ENCODE measurements at regions not wholly inside any gene's neighbourhood (a gene's known extent, or its start where the extent isn't known, plus 50 kb on each side); places are given as distances from the start of the nearest gene placed in this dataset.

- Histone ChIP-seq H3K4me1 (ENCODE audit: control insufficient read depth, insufficient read depth, low read length, poor library complexity, severe bottlenecking) (no peaks in the 10 kb centered on the region), H3K36me3 (ENCODE audit: control insufficient read depth, insufficient read depth, low read length) (no peaks in the 10 kb centered on the region), H3K4me3 (ENCODE audit: extremely low read depth, insufficient read depth, low read length, poor library complexity, severe bottlenecking) (no peak overlapping the region), H3K27ac (ENCODE audit: low read depth, low read length, severe bottlenecking) (no peak overlapping the region), H3K9me3 (ENCODE audit: control insufficient read depth, low read length) (peaks cover 5% of the 10 kb centered on the region)
- 91% methylated on average over 2 to 4 of the region's 4 CpGs for WGBS, 2 experiments (ENCODE audit: insufficient coverage in 2 of 2)
Observed at GRCh38 chr18:29681578-29681977, 1361.0 kb downstream of the DSC3 start.

- no peak overlapping the region for H3K27ac ChIP-seq (ENCODE audit: low read depth, low read length, severe bottlenecking)
- H3K36me3 ChIP-seq (ENCODE audit: control insufficient read depth, insufficient read depth, low read length), result no peaks in the 10 kb centered on the region
- no peaks in the 10 kb centered on the region for H3K4me1 ChIP-seq (ENCODE audit: control insufficient read depth, insufficient read depth, low read length, poor library complexity, severe bottlenecking)
- no CpG with 5 or more reads among the region's 4 CpGs for WGBS, 2 experiments (ENCODE audit: insufficient coverage in 2 of 2)
- H3K9me3 ChIP-seq (ENCODE audit: control insufficient read depth, low read length), result no peaks in the 10 kb centered on the region
- H3K4me3 ChIP-seq (ENCODE audit: extremely low read depth, insufficient read depth, low read length, poor library complexity, severe bottlenecking), result no peak overlapping the region
Observed at GRCh38 chr18:29664278-29665036, 1378.1 kb downstream of the DSC3 start.

- Histone ChIP-seq H3K27ac (ENCODE audit: low read depth, low read length, severe bottlenecking) (no peak overlapping the region), H3K9me3 (ENCODE audit: control insufficient read depth, low read length) (no peaks in the 10 kb centered on the region), H3K36me3 (ENCODE audit: control insufficient read depth, insufficient read depth, low read length) (no peaks in the 10 kb centered on the region), H3K4me3 (ENCODE audit: extremely low read depth, insufficient read depth, low read length, poor library complexity, severe bottlenecking) (no peak overlapping the region), H3K4me1 (ENCODE audit: control insufficient read depth, insufficient read depth, low read length, poor library complexity, severe bottlenecking) (no peaks in the 10 kb centered on the region)
- 90 to 100% methylated on average over 1 to 2 of the region's 3 CpGs for WGBS, 2 experiments (ENCODE audit: insufficient coverage in 2 of 2)
Observed at GRCh38 chr18:29661924-29662323, 1380.6 kb downstream of the DSC3 start.

- Histone ChIP-seq H3K36me3 (ENCODE audit: control insufficient read depth, insufficient read depth, low read length) (no peaks in the 10 kb centered on the region), H3K27ac (ENCODE audit: low read depth, low read length, severe bottlenecking) (no peak overlapping the region), H3K4me1 (ENCODE audit: control insufficient read depth, insufficient read depth, low read length, poor library complexity, severe bottlenecking) (no peaks in the 10 kb centered on the region), H3K9me3 (ENCODE audit: control insufficient read depth, low read length) (no peaks in the 10 kb centered on the region), H3K4me3 (ENCODE audit: extremely low read depth, insufficient read depth, low read length, poor library complexity, severe bottlenecking) (no peak overlapping the region)
- no CpG with 5 or more reads among the region's 1 CpG for WGBS, 2 experiments (ENCODE audit: insufficient coverage in 2 of 2)
Observed at GRCh38 chr18:29660777-29661176, 1381.8 kb downstream of the DSC3 start.

- H3K36me3 ChIP-seq (ENCODE audit: control insufficient read depth, insufficient read depth, low read length), result no peaks in the 10 kb centered on the region
- H3K4me3 ChIP-seq (ENCODE audit: extremely low read depth, insufficient read depth, low read length, poor library complexity, severe bottlenecking), result no peak overlapping the region
- H3K9me3 ChIP-seq (ENCODE audit: control insufficient read depth, low read length), result no peaks in the 10 kb centered on the region
- H3K27ac ChIP-seq (ENCODE audit: low read depth, low read length, severe bottlenecking), result no peak overlapping the region
- WGBS, 2 experiments (ENCODE audit: insufficient coverage in 2 of 2), result 100% methylated on average over 1 of the region's 2 CpGs; no CpG with 5 or more reads in 1 of the 2 experiments
- no peaks in the 10 kb centered on the region for H3K4me1 ChIP-seq (ENCODE audit: control insufficient read depth, insufficient read depth, low read length, poor library complexity, severe bottlenecking)
Observed at GRCh38 chr18:29653671-29654215, 1388.8 kb downstream of the DSC3 start.

GRCh38 chr18:29652797-29653196 is 1389.7 kb downstream of the DSC3 start:
- 86 to 88% methylated on average over 2 of the region's 2 CpGs for WGBS, 2 experiments (ENCODE audit: insufficient coverage in 2 of 2)
- Histone ChIP-seq H3K27ac (ENCODE audit: low read depth, low read length, severe bottlenecking) (no peak overlapping the region), H3K4me1 (ENCODE audit: control insufficient read depth, insufficient read depth, low read length, poor library complexity, severe bottlenecking) (no peaks in the 10 kb centered on the region), H3K4me3 (ENCODE audit: extremely low read depth, insufficient read depth, low read length, poor library complexity, severe bottlenecking) (no peak overlapping the region), H3K36me3 (ENCODE audit: control insufficient read depth, insufficient read depth, low read length) (no peaks in the 10 kb centered on the region), H3K9me3 (ENCODE audit: control insufficient read depth, low read length) (no peaks in the 10 kb centered on the region)

- Histone ChIP-seq H3K4me1 (ENCODE audit: control insufficient read depth, insufficient read depth, low read length, poor library complexity, severe bottlenecking) (no peaks in the 10 kb centered on the region), H3K27ac (ENCODE audit: low read depth, low read length, severe bottlenecking) (no peak overlapping the region), H3K9me3 (ENCODE audit: control insufficient read depth, low read length) (no peaks in the 10 kb centered on the region), H3K4me3 (ENCODE audit: extremely low read depth, insufficient read depth, low read length, poor library complexity, severe bottlenecking) (no peak overlapping the region), H3K36me3 (ENCODE audit: control insufficient read depth, insufficient read depth, low read length) (no peaks in the 10 kb centered on the region)
- WGBS, 2 experiments (ENCODE audit: insufficient coverage in 2 of 2), result no CpG with 5 or more reads among the region's 3 CpGs
Observed at GRCh38 chr18:29651122-29651680, 1391.3 kb downstream of the DSC3 start.

GRCh38 chr18:29648891-29649290 is 1393.7 kb downstream of the DSC3 start:
- Histone ChIP-seq H3K36me3 (ENCODE audit: control insufficient read depth, insufficient read depth, low read length) (no peaks in the 10 kb centered on the region), H3K27ac (ENCODE audit: low read depth, low read length, severe bottlenecking) (no peak overlapping the region), H3K9me3 (ENCODE audit: control insufficient read depth, low read length) (no peaks in the 10 kb centered on the region), H3K4me1 (ENCODE audit: control insufficient read depth, insufficient read depth, low read length, poor library complexity, severe bottlenecking) (no peaks in the 10 kb centered on the region), H3K4me3 (ENCODE audit: extremely low read depth, insufficient read depth, low read length, poor library complexity, severe bottlenecking) (no peak overlapping the region)
- no CpG with 5 or more reads among the region's 1 CpG for WGBS, 2 experiments (ENCODE audit: insufficient coverage in 2 of 2)

GRCh38 chr18:29647700-29648099 is 1394.8 kb downstream of the DSC3 start:
- Histone ChIP-seq H3K4me1 (ENCODE audit: control insufficient read depth, insufficient read depth, low read length, poor library complexity, severe bottlenecking) (no peaks in the 10 kb centered on the region), H3K9me3 (ENCODE audit: control insufficient read depth, low read length) (no peaks in the 10 kb centered on the region), H3K4me3 (ENCODE audit: extremely low read depth, insufficient read depth, low read length, poor library complexity, severe bottlenecking) (no peak overlapping the region), H3K27ac (ENCODE audit: low read depth, low read length, severe bottlenecking) (no peak overlapping the region), H3K36me3 (ENCODE audit: control insufficient read depth, insufficient read depth, low read length) (no peaks in the 10 kb centered on the region)
- WGBS, 2 experiments (ENCODE audit: insufficient coverage in 2 of 2), result no CpG with 5 or more reads among the region's 1 CpG

GRCh38 chr18:29644276-29644675 is 1398.3 kb downstream of the DSC3 start:
- Histone ChIP-seq H3K27ac (ENCODE audit: low read depth, low read length, severe bottlenecking) (no peak overlapping the region), H3K4me3 (ENCODE audit: extremely low read depth, insufficient read depth, low read length, poor library complexity, severe bottlenecking) (no peak overlapping the region), H3K36me3 (ENCODE audit: control insufficient read depth, insufficient read depth, low read length) (no peaks in the 10 kb centered on the region), H3K9me3 (ENCODE audit: control insufficient read depth, low read length) (no peaks in the 10 kb centered on the region), H3K4me1 (ENCODE audit: control insufficient read depth, insufficient read depth, low read length, poor library complexity, severe bottlenecking) (no peaks in the 10 kb centered on the region)

- no peaks in the 10 kb centered on the region for H3K36me3 ChIP-seq (ENCODE audit: control insufficient read depth, insufficient read depth, low read length)
- WGBS, 2 experiments (ENCODE audit: insufficient coverage in 2 of 2), result 94 to 100% methylated on average over 2 of the region's 5 CpGs
- no peaks in the 10 kb centered on the region for H3K4me1 ChIP-seq (ENCODE audit: control insufficient read depth, insufficient read depth, low read length, poor library complexity, severe bottlenecking)
- H3K9me3 ChIP-seq (ENCODE audit: control insufficient read depth, low read length), result no peaks in the 10 kb centered on the region
- no peak overlapping the region for H3K27ac ChIP-seq (ENCODE audit: low read depth, low read length, severe bottlenecking)
- no peak overlapping the region for H3K4me3 ChIP-seq (ENCODE audit: extremely low read depth, insufficient read depth, low read length, poor library complexity, severe bottlenecking)
Observed at GRCh38 chr18:29629493-29630036, 1413.0 kb downstream of the DSC3 start.
